GM19025 (cell line): ENCODE measurements at regions not wholly inside any gene's neighbourhood (a gene's known extent, or its start where the extent isn't known, plus 50 kb on each side); places are given as distances from the start of the nearest gene placed in this dataset.

Experiments used
- ATAC-seq: cut with Tn5 transposase; IDR thresholded peaks from one replicate; pipeline ENCODE4 v1.9.1; 2021; ENCODE audit warnings: mild to moderate bottlenecking, low read depth, moderate library complexity; ENCODE audit not compliant: unreplicated experiment

GRCh38 chr1:193487722-193488121, 301.3 kb upstream of the B3GALT2 start:
- no peak for ATAC-seq

GRCh38 chr1:193486671-193487229, 300.3 kb upstream of the B3GALT2 start:
- ATAC-seq = no peak

GRCh38 chr1:193480755-193481154, 294.3 kb upstream of the B3GALT2 start:
- ATAC-seq = no peak

GRCh38 chr1:193479187-193479586, 292.8 kb upstream of the B3GALT2 start:
- ATAC-seq = peak; percentile 87

GRCh38 chr1:193476748-193477147, 290.3 kb upstream of the B3GALT2 start:
- no peak for ATAC-seq

GRCh38 chr1:193473932-193474331, 287.5 kb upstream of the B3GALT2 start:
- ATAC-seq = no peak

GRCh38 chr1:193472838-193473398, 286.5 kb upstream of the B3GALT2 start:
- ATAC-seq = no peak

- no peak for ATAC-seq
Observed at GRCh38 chr1:193472430-193472829, 286.0 kb upstream of the B3GALT2 start.

- ATAC-seq = no peak
Observed at GRCh38 chr1:193471981-193472380, 285.6 kb upstream of the B3GALT2 start.

GRCh38 chr1:193463326-193463932, 277.0 kb upstream of the B3GALT2 start:
- ATAC-seq = no peak

- no peak for ATAC-seq
Observed at GRCh38 chr1:193462629-193463320, 276.4 kb upstream of the B3GALT2 start.

GRCh38 chr1:193458628-193459027, 272.2 kb upstream of the B3GALT2 start:
- ATAC-seq = no peak

GRCh38 chr1:193457676-193458075, 271.3 kb upstream of the B3GALT2 start:
- ATAC-seq = no peak

GRCh38 chr1:193456811-193457280, 270.4 kb upstream of the B3GALT2 start:
- ATAC-seq = no peak

- ATAC-seq = no peak
Observed at GRCh38 chr1:193451606-193452005, 265.2 kb upstream of the B3GALT2 start.

GRCh38 chr1:193451001-193451400, 264.6 kb upstream of the B3GALT2 start:
- no peak for ATAC-seq

GRCh38 chr1:193448682-193449461, 262.5 kb upstream of the B3GALT2 start:
- ATAC-seq = peak; percentile 69

GRCh38 chr1:193443886-193444285, 257.5 kb upstream of the B3GALT2 start:
- ATAC-seq = no peak

- ATAC-seq = peak; percentile 32
Observed at GRCh38 chr1:193438771-193439170, 252.4 kb upstream of the B3GALT2 start.

GRCh38 chr1:193438312-193438711, 251.9 kb upstream of the B3GALT2 start:
- ATAC-seq = no peak

GRCh38 chr1:193437785-193438184, 251.4 kb upstream of the B3GALT2 start:
- ATAC-seq = peak; percentile 76
